ENCODE measurements at regions not wholly inside any gene's neighbourhood (a gene's known extent, or its start where the extent isn't known, plus 50 kb on each side); places are given as distances from the start of the nearest gene placed in this dataset.

DNA sequence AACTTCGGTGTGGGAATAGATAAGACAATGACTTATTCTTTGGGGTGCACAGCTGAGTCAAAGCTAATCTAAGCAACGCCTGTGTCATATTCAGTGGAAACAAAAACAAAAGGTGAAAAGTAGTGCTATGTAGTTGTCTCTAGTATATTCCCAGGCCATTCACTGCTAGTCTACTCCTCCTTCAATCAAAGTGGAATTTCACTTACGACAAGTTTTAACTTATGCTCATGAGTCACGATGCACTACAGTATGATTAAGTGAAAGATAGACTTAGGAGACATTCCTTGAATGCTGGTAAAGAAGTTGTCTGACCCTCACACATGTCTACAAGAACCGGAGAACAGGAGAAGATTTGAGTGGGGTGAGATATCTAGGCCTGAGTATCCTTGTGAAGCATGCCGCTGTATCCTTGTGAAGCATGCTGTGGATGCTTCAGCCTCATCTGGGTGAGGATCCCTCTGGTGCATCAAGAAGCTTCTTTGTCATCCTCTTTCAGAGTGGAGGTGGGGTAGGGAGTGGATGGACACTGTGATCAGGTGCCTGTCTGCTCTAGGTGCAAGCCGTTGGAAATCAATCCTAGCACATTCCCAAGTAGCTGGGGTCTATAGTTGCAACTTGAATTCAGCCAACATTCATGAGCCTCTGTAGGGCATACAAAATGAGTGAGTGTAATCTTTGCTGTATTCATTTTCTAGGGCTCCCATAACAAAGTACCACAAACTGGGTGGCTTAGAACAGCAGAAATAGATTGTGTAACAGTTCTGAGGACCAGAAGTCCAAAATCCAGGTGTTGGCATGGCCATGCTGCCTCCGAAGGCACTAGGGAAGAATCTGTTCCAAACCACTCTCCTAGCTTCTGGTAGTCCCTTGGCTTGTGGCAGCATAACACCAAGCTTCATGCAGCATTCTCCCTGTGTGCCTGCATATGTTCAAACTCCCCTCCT is 173.5 kb upstream of the FN1 start:
- Histone ChIP-seq H3K4me1 (replicated peaks) (no peaks in the 10 kb centered on the region), H3K27ac (no peak overlapping the region), H3K9me3 (no peaks in the 10 kb centered on the region), H3K4me3 (no peak overlapping the region), H3K36me3 (no peaks in the 10 kb centered on the region), H3K27me3 (replicated peaks; ENCODE audit: insufficient read depth) (no peaks in the 10 kb centered on the region)
- WGBS = 86% methylated on average over 8 of the region's 8 CpGs
- TF ChIP-seq POLR2AphosphoS5 (IDR thresholded peaks at IDR 0.05) = no peak
- no peak for TF ChIP-seq POLR2A (IDR thresholded peaks at IDR 0.05)
- TF ChIP-seq, protein P1, sequence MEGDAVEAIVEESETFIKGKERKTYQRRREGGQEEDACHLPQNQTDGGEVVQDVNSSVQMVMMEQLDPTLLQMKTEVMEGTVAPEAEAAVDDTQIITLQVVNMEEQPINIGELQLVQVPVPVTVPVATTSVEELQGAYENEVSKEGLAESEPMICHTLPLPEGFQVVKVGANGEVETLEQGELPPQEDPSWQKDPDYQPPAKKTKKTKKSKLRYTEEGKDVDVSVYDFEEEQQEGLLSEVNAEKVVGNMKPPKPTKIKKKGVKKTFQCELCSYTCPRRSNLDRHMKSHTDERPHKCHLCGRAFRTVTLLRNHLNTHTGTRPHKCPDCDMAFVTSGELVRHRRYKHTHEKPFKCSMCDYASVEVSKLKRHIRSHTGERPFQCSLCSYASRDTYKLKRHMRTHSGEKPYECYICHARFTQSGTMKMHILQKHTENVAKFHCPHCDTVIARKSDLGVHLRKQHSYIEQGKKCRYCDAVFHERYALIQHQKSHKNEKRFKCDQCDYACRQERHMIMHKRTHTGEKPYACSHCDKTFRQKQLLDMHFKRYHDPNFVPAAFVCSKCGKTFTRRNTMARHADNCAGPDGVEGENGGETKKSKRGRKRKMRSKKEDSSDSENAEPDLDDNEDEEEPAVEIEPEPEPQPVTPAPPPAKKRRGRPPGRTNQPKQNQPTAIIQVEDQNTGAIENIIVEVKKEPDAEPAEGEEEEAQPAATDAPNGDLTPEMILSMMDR (IDR thresholded peaks at IDR 0.05) = no peak
- intact Hi-C loops (cut with DNase I) = loop anchor here (10.0 kb wide), 1 partner anchor 175 kb away; no protein-coding TSS in a partner anchor
- DNase-seq (ENCODE audit: low spot score) = no peak

DNA sequence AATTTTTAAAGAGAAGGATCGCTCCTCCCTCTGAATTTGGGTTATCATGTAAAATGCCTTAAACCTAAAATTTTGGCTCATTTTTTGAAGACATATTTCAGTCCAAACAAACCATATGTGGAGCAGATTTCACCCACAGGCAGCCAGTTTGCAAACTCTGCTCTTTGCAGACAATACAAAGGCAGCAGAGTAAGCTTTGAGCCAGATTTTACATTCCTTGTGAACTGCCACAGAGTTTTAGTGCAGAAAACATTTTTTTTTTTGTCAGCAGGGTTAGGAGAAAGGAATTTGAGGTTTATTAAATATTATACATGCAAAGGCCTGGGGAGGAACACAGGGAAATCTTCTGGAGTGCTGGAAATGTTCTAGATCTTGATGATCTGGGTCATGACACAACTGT is 171.9 kb upstream of the FN1 start:
- DNase-seq (ENCODE audit: low spot score) = no peak
- 97% methylated on average over 1 of the region's 1 CpG for WGBS
- Histone ChIP-seq H3K4me3 (no peak overlapping the region), H3K27me3 (replicated peaks; ENCODE audit: insufficient read depth) (no peaks in the 10 kb centered on the region), H3K36me3 (no peaks in the 10 kb centered on the region), H3K27ac (no peak overlapping the region), H3K4me1 (replicated peaks) (no peaks in the 10 kb centered on the region), H3K9me3 (no peaks in the 10 kb centered on the region)
- intact Hi-C loops (cut with DNase I) = no loop called here
- TF ChIP-seq POLR2A (IDR thresholded peaks at IDR 0.05) = no peak
- TF ChIP-seq, protein P1 (IDR thresholded peaks at IDR 0.05) = no peak
- no peak for TF ChIP-seq POLR2AphosphoS5 (IDR thresholded peaks at IDR 0.05)

DNA sequence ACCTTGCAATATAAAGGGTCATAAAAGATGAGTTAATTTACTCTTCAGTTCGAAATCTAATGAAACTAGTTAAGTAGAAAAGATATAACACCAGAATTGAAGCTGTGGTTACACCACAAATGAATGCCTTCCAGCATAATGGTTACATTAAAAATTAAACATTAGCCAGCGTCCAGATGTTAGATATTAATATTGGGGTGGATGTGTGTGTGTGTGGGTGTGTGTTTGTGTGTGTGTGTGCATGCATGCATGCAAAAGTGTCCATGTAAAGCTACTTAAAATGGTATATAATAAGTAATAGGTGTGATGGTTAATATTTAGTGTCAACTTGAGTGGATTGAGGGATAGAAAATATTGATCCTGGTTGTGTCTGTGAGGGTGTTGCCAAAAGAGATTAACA is 170.4 kb upstream of the FN1 start:
- Histone ChIP-seq H3K36me3 (no peaks in the 10 kb centered on the region), H3K4me3 (no peak overlapping the region), H3K9me3 (no peaks in the 10 kb centered on the region), H3K27ac (no peak overlapping the region), H3K4me1 (replicated peaks) (no peaks in the 10 kb centered on the region), H3K27me3 (replicated peaks; ENCODE audit: insufficient read depth) (no peaks in the 10 kb centered on the region)
- DNase-seq (ENCODE audit: low spot score) = no peak
- TF ChIP-seq POLR2A (IDR thresholded peaks at IDR 0.05) (no peak), POLR2AphosphoS5 (IDR thresholded peaks at IDR 0.05) (no peak)
- TF ChIP-seq, protein P1 (IDR thresholded peaks at IDR 0.05) = no peak
- intact Hi-C loops (cut with DNase I) = no loop called here
- 57% methylated on average over 2 of the region's 2 CpGs for WGBS

DNA sequence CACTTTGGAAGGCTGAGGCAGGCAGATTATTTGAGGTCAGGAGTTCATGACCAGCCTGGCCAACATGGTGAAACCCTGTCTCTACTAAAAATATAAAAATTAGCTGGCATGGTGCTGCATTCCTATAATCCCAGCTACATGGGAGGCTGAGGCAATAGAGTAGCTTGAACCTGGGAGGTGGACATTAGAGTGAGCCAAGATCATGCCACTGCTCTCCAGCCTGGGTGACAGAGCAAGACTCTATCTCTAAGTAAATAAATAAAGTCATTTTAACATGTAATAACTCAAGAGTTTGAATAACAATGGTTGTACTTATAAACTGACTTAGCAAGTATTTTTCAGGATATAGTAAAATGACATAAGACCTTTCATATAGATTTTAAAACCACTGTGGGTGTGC is 169.3 kb upstream of the FN1 start:
- Histone ChIP-seq H3K4me3 (no peak overlapping the region), H3K9me3 (no peaks in the 10 kb centered on the region), H3K4me1 (replicated peaks) (no peaks in the 10 kb centered on the region), H3K36me3 (no peaks in the 10 kb centered on the region), H3K27ac (no peak overlapping the region), H3K27me3 (replicated peaks; ENCODE audit: insufficient read depth) (no peaks in the 10 kb centered on the region)
- DNase-seq (ENCODE audit: low spot score) = no peak
- TF ChIP-seq POLR2A (IDR thresholded peaks at IDR 0.05) (no peak), POLR2AphosphoS5 (IDR thresholded peaks at IDR 0.05) (no peak)
- TF ChIP-seq, protein P1 (IDR thresholded peaks at IDR 0.05) = no peak
- intact Hi-C loops (cut with DNase I) = no loop called here

DNA sequence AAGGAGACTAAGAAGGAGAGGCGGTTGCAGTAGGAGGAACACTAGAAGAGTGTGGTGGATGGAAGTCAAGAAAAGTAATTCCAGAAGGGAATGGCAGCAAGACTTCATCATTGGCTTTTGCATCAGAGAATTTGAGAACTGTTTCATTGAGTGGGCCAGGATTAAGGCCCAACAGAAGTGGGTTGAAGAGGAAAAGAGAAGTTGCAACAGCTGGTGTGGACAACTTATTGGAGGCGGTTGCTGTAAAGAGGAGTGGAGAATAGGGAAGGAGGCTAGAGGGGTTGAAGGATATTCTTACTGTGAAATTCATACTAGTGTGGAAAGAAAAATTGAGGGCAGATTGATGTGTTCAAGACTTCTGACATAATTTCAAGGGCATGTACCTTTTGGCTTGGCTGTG is 168.7 kb upstream of the FN1 start:
- intact Hi-C loops (cut with DNase I) = no loop called here
- WGBS = 100% methylated on average over 2 of the region's 2 CpGs
- H3K27me3 ChIP-seq (replicated peaks; ENCODE audit: insufficient read depth) = no peaks in the 10 kb centered on the region

More for the DNA sequence above, 168.7 kb upstream of the FN1 start:
- no peak for DNase-seq (ENCODE audit: low spot score)
- Histone ChIP-seq H3K27ac (no peak overlapping the region), H3K9me3 (no peaks in the 10 kb centered on the region), H3K4me3 (no peak overlapping the region), H3K36me3 (no peaks in the 10 kb centered on the region), H3K4me1 (replicated peaks) (no peaks in the 10 kb centered on the region)
- TF ChIP-seq POLR2A (IDR thresholded peaks at IDR 0.05) = no peak
- TF ChIP-seq POLR2AphosphoS5 (IDR thresholded peaks at IDR 0.05) = no peak
- TF ChIP-seq, protein P1 (IDR thresholded peaks at IDR 0.05) = no peak
